C1 segment of cervical spinal cord (tissue), 14 donors: ENCODE measurements at regions not wholly inside any gene's neighbourhood (a gene's known extent, or its start where the extent isn't known, plus 50 kb on each side); places are given as distances from the start of the nearest gene placed in this dataset.

Source experiments
- DNase-seq, 14 donors: peaks; one replicate each; lab custom pipeline; 2025; lab: John Stamatoyannopoulos, UW

DNA sequence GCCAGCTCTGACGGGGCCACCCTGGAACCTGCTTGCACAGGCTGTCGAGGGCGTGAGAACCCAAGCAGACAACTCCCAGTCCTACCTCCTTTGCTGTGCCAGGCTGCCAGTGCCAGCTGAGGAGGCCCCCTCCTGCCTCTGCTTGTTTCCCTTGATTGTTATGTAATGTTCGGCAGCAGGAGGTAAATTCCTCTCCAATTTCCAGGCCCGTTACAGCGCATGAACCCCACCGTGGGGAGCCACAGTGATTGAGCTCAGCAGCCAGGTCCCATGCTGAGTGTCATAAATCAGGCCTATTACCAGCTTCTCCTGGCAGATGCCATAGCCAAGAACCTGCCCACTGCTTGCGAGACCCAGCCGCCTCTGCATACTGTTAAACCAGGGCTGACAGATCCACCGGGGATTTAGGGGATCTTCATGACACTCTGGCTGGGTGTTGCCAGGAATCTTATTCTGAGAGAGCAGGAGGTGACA is 320.5 kb downstream of the DHX35 start:
- peak in 3 of 14 donors; percentile 11 to 67 (median 25) for DNase-seq

- DNase-seq, result no peak
Observed at GRCh38 chr20:39280875-39281274, 318.7 kb downstream of the DHX35 start.

- no peak for DNase-seq
Observed at GRCh38 chr20:39278230-39278788, 316.2 kb downstream of the DHX35 start.

DNA sequence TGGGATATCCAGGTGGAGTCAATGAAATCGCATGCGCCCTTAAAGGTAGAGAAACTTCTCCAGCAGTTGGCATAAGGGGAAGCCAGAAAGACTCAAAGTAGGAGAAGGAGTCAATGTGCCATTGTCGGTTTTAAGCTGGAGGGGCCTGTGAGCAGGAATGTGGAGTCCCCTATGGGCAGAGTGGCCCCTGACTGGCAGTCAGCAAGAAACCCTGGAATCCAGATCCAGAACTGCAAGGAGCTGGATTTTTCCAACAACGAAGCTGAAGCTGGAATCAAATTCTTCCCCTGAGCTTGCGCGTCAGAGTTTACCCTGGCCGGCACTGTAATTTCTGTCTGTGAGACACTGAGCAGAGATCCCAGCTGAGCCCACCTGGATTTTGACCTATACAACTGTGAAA is 315.0 kb downstream of the DHX35 start:
- no peak for DNase-seq

- DNase-seq, result no peak
Observed at GRCh38 chr20:39270837-39271604, 308.9 kb downstream of the DHX35 start.

- DNase-seq, result no peak
Observed at GRCh38 chr20:39269493-39270217, 307.5 kb downstream of the DHX35 start.

GRCh38 chr20:39268981-39269461 is 306.9 kb downstream of the DHX35 start:
- DNase-seq, result peak in 8 of 14 donors; percentile 2 to 57 (median 12)

GRCh38 chr20:39268491-39268951 is 306.4 kb downstream of the DHX35 start:
- no peak for DNase-seq

DNA sequence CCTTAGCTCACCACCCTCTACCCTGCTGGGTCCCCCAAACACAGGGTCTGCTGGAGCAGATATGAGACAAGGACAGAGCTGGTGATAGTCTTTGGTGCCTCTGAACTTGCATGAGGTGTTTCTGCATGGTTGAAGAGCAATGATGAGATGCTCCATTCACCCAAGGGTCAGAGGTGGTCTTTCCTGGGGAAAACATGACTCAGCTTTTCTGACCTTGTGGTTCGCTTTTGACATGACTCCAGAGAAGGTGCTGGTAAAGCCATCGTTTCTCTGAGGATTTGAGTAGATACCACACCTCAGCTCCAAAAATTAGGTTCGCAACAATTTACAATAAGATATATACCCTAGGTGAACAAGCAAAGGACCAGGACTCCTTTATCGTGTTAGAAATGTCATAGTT is 304.8 kb downstream of the DHX35 start:
- DNase-seq, result no peak

DNA sequence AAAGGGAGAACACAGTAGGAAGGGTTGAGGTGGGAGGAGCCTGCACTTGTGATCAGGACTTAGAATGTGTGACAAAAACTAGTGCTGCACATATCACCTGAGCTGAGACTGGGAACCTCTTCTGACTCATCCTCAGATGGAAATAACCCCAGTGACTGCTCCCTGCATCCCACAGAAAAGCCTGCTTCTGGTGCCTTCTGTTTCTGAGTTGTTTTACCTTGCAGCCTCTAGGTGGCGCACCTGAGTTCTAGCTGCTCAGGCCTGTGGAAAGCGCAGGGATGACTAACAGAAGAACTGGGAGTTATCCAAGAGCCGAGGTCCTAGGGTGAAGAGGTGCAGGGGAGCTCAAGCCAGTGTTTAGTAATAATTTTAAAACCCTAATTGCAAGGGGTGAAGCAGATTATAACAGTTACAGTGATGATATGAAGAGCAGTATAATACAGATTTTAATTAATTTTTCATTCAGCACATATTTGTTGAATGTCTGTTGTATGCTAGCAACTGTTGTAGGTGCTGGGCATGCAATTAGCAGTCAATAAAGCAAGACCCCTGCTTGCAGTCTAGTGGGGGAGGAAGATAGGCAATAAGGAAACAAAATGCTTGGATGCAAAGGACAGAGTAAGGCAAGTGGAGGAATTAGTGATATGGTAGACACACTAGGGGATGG is 302.5 kb downstream of the DHX35 start:
- DNase-seq, result peak in 5 of 14 donors; percentile 8 to 48 (median 14)

DNA sequence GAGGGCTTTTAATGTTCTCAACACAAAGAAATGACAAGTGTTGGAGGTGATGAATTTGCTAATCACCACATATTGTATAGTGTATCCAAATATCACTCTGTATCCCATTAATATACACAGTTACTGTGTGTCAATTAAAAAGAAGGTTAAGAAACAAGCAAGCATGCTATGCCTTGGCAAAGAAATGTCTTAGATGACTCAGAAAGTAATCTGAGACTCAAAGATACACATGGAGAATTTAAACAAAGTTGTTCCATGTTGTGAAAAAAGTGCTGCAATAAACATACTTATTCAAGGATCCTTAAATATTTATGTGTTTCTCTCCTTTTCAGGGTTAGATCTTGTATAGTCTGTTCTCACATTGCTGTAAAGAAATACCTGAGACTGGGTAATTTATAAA is 300.9 kb downstream of the DHX35 start:
- no peak for DNase-seq

DNA sequence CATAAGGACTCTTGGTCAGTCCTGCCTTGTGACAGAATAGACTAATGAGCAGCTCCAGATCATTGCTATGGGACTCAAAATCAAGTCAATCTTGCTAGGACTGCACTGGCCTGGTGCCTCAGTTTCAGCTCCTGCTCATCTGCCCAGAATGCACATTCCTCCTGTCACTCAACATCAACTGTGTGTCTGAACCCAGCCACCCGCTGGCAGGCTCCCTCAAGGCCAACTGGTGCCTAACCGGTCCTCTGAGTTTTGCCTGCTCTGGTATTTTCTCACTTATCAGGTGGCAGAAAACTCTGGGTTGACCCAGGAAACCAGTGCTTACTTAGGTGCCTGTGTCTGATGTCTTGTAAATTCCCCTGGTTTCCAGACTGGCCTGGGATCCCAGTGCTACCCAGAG is 297.7 kb downstream of the DHX35 start:
- no peak for DNase-seq

- no peak for DNase-seq
Observed at GRCh38 chr20:39259010-39259803, 297.1 kb downstream of the DHX35 start.

DNA sequence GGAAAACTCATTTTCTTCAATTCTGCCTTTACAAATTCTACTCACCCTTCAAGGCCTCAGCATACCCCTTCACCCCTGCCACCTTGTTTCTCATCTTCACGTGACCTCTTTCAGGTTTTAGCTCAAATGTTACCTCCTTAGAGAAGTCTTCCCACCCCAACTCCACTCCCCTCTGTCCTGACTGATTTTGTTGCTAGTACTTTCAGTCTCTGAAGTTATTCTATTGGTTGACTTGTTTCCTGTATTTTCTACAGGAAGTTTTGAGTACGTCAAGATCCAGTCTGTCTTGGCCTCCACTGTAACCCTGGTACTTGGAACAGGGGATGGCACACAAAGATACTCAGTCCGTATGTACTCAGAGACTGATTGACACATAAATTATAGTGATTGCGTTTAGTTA is 296.1 kb downstream of the DHX35 start:
- no peak for DNase-seq

GRCh38 chr20:39253051-39253755 is 291.1 kb downstream of the DHX35 start:
- DNase-seq, result no peak

GRCh38 chr20:39252035-39252434 is 289.9 kb downstream of the DHX35 start:
- DNase-seq, result no peak

GRCh38 chr20:39249798-39250197 is 287.7 kb downstream of the DHX35 start:
- DNase-seq, result no peak

DNA sequence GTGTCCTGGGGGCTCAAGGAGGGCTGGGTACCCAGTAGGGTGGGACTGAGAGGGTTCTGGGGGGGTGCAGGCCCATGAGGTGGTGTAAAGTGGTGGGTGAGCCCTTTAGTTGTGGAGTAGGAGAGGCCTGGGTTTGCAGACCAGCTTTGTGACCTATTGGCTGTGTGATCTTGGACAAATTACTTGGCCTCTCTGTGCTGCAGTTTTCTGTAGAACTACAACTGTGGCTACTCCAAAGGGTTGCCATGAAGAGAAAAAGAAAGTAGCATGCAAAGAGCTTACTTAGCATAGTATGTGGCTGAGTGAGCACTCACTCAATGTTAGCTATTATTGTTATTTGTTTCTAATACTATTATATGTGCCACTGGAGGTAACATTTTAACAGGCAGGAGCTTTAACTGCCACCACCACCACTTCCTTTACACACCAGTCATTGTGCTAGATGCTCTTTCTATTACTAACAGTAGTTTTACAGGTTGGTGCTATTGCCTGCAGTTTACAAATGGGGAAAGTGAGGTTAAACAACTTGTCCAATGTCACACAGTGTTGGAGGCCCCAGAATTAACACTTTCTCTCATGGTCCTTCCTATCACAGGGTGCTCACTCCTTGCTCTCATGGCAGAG is 286.8 kb downstream of the DHX35 start:
- DNase-seq, result no peak

DNA sequence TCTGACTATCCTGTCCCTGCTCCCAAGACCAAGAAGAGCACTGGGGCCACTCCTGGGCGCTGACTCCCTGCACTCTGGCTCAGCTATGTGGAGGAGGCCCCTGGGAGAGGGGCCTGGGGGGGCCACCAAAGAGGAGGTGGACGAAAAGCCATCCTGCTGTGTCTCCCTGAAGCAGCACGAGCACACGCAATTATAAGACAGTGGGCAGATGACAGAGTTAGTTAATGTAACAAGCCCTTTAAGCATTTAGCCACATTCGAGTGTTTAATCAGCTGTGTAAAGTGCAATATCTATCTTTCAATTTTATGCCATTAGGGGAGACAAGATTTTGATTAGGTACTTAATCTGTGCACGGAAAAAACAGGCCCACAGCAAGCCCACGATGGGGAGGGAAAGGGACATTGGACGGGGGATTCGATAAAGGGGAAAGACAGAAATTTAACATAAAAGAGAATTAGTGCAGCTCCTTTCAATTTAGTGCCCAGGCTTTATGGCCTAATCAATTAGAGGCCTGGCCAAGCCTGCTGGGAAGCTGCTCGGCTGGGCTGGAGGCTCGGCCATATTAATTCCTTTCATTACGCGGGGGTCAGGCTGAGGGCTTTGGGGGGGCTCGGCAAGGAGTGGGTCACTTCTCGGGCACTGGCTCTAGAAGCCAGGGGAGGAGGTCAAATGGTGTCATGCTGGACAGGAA is 286.2 kb downstream of the DHX35 start:
- no peak for DNase-seq
